Subcutaneous abdominal adipose tissue (tissue), 5 donors: ENCODE measurements at regions not wholly inside any gene's neighbourhood (a gene's known extent, or its start where the extent isn't known, plus 50 kb on each side); places are given as distances from the start of the nearest gene placed in this dataset.

Experiments
- H3K27ac ChIP-seq: one replicate; pipeline ENCODE4 v1.7.0; 2013; ENCODE audit warnings: low read depth, mild to moderate bottlenecking, inconsistent platforms, low read length, moderate library complexity
- H3K27me3 ChIP-seq, 5 donors: one replicate each; pipeline ENCODE4 v1.7.0; 2013; ENCODE audit warnings: low read length in 5 of 5, inconsistent platforms in 1 of 5; ENCODE audit not compliant: control insufficient read depth in 5 of 5, insufficient read depth in 4 of 5
- H3K36me3 ChIP-seq, 5 donors: one replicate each; pipeline ENCODE4 v1.7.0; 2013; ENCODE audit warnings: low read length in 5 of 5; ENCODE audit not compliant: control insufficient read depth in 5 of 5, insufficient read depth in 5 of 5
- H3K4me1 ChIP-seq, 5 donors: one replicate each; pipeline ENCODE4 v1.7.0; 2013; ENCODE audit warnings: low read length in 5 of 5, mild to moderate bottlenecking in 3 of 5, moderate library complexity in 1 of 5; ENCODE audit not compliant: control insufficient read depth in 5 of 5, insufficient read depth in 5 of 5
- H3K4me3 ChIP-seq, 5 donors: one replicate each; pipeline ENCODE4 v1.7.0; 2013; ENCODE audit warnings: low read length in 5 of 5, low read depth in 1 of 5
- H3K9ac ChIP-seq, 5 donors: one replicate each; pipeline ENCODE4 v1.7.0; 2013; ENCODE audit warnings: low read length in 5 of 5, mild to moderate bottlenecking in 4 of 5, moderate library complexity in 3 of 5
- H3K9me3 ChIP-seq, 5 donors: one replicate each; pipeline ENCODE4 v1.7.0; 2013; ENCODE audit warnings: low read length in 5 of 5; ENCODE audit not compliant: control insufficient read depth in 5 of 5
- donor health status: healthy.
- donor health status: healthy.
- donor health status: healthy.
- donor health status: healthy.
- donor health status: healthy.

GRCh38 chr10:93218386-93218785 lies 144.7 kb downstream of the CYP26A1 start:
- no peaks in the 10 kb centered on the region for H3K36me3 ChIP-seq
- no peak overlapping the region for H3K4me3 ChIP-seq
- H3K27ac ChIP-seq = no peak overlapping the region
- H3K4me1 ChIP-seq = peaks cover 0 to 8% (median 4%) of the 10 kb centered on the region in 5 donors
- no peaks in the 10 kb centered on the region for H3K27me3 ChIP-seq
- no peak overlapping the region for H3K9ac ChIP-seq
- peaks cover 0 to 1% (median 0%) of the 10 kb centered on the region in 5 donors for H3K9me3 ChIP-seq

- H3K4me3 ChIP-seq = no peak overlapping the region
- H3K4me1 ChIP-seq = peaks cover 0 to 8% (median 4%) of the 10 kb centered on the region in 5 donors
- H3K27ac ChIP-seq = no peak overlapping the region
- no peak overlapping the region for H3K9ac ChIP-seq
- peaks cover 0 to 2% (median 0%) of the 10 kb centered on the region in 5 donors for H3K9me3 ChIP-seq
- no peaks in the 10 kb centered on the region for H3K36me3 ChIP-seq
- H3K27me3 ChIP-seq = no peaks in the 10 kb centered on the region
Observed at GRCh38 chr10:93219347-93219746, 145.7 kb downstream of the CYP26A1 start.

GRCh38 chr10:93220296-93221170 lies 146.8 kb downstream of the CYP26A1 start:
- H3K9ac ChIP-seq = no peak overlapping the region
- H3K4me1 ChIP-seq = peaks cover 0 to 9% (median 4%) of the 10 kb centered on the region in 5 donors
- H3K36me3 ChIP-seq = no peaks in the 10 kb centered on the region
- H3K27me3 ChIP-seq = no peaks in the 10 kb centered on the region
- H3K9me3 ChIP-seq = peaks cover 0 to 2% (median 0%) of the 10 kb centered on the region in 5 donors
- no peak overlapping the region for H3K4me3 ChIP-seq
- H3K27ac ChIP-seq = no peak overlapping the region

GRCh38 chr10:93221171-93221496 lies 147.4 kb downstream of the CYP26A1 start:
- Histone ChIP-seq H3K4me3 (no peak overlapping the region), H3K4me1 (peaks cover 0 to 15% (median 8%) of the 10 kb centered on the region in 5 donors), H3K27me3 (no peaks in the 10 kb centered on the region), H3K9me3 (peaks cover 0 to 2% (median 0%) of the 10 kb centered on the region in 5 donors), H3K9ac (no peak overlapping the region), H3K27ac (no peak overlapping the region), H3K36me3 (no peaks in the 10 kb centered on the region)

GRCh38 chr10:93221521-93221920 lies 147.8 kb downstream of the CYP26A1 start:
- H3K9ac ChIP-seq = no peak overlapping the region
- no peak overlapping the region for H3K4me3 ChIP-seq
- H3K36me3 ChIP-seq = no peaks in the 10 kb centered on the region
- H3K27ac ChIP-seq = no peak overlapping the region
- peaks cover 0 to 19% (median 11%) of the 10 kb centered on the region in 5 donors for H3K4me1 ChIP-seq
- peaks cover 0 to 2% (median 0%) of the 10 kb centered on the region in 5 donors for H3K9me3 ChIP-seq
- no peaks in the 10 kb centered on the region for H3K27me3 ChIP-seq

GRCh38 chr10:93222211-93222754 lies 148.6 kb downstream of the CYP26A1 start:
- H3K27ac ChIP-seq = no peak overlapping the region
- no peaks in the 10 kb centered on the region for H3K27me3 ChIP-seq
- no peak overlapping the region for H3K4me3 ChIP-seq
- no peaks in the 10 kb centered on the region for H3K36me3 ChIP-seq
- H3K9me3 ChIP-seq = peaks cover 0 to 2% (median 0%) of the 10 kb centered on the region in 5 donors
- peaks cover 0 to 20% (median 12%) of the 10 kb centered on the region in 5 donors for H3K4me1 ChIP-seq
- H3K9ac ChIP-seq = no peak overlapping the region

- H3K27me3 ChIP-seq = no peaks in the 10 kb centered on the region
- H3K9me3 ChIP-seq = peaks cover 0 to 2% (median 0%) of the 10 kb centered on the region in 5 donors
- no peak overlapping the region for H3K9ac ChIP-seq
- H3K4me3 ChIP-seq = no peak overlapping the region
- H3K36me3 ChIP-seq = no peaks in the 10 kb centered on the region
- H3K27ac ChIP-seq = no peak overlapping the region
- H3K4me1 ChIP-seq = peaks cover 0 to 20% (median 12%) of the 10 kb centered on the region in 5 donors
Observed at GRCh38 chr10:93222876-93223275, 149.2 kb downstream of the CYP26A1 start.

- no peak overlapping the region for H3K4me3 ChIP-seq
- H3K27me3 ChIP-seq = no peaks in the 10 kb centered on the region
- no peak overlapping the region for H3K27ac ChIP-seq
- no peak overlapping the region for H3K9ac ChIP-seq
- peaks cover 0 to 17% (median 12%) of the 10 kb centered on the region in 5 donors for H3K4me1 ChIP-seq
- H3K36me3 ChIP-seq = no peaks in the 10 kb centered on the region
- peaks cover 0 to 2% (median 0%) of the 10 kb centered on the region in 5 donors for H3K9me3 ChIP-seq
Observed at GRCh38 chr10:93223336-93223735, 149.6 kb downstream of the CYP26A1 start.

GRCh38 chr10:93224005-93224779 lies 150.5 kb downstream of the CYP26A1 start:
- no peak overlapping the region for H3K4me3 ChIP-seq
- no peaks in the 10 kb centered on the region for H3K27me3 ChIP-seq
- no peaks in the 10 kb centered on the region for H3K36me3 ChIP-seq
- H3K9me3 ChIP-seq = peaks cover 0 to 2% (median 0%) of the 10 kb centered on the region in 5 donors
- peaks cover 0 to 17% (median 12%) of the 10 kb centered on the region in 5 donors for H3K4me1 ChIP-seq
- H3K9ac ChIP-seq = no peak overlapping the region
- H3K27ac ChIP-seq = no peak overlapping the region
